ENCODE measurements at regions not wholly inside any gene's neighbourhood (a gene's known extent, or its start where the extent isn't known, plus 50 kb on each side); places are given as distances from the start of the nearest gene placed in this dataset.

DNA sequence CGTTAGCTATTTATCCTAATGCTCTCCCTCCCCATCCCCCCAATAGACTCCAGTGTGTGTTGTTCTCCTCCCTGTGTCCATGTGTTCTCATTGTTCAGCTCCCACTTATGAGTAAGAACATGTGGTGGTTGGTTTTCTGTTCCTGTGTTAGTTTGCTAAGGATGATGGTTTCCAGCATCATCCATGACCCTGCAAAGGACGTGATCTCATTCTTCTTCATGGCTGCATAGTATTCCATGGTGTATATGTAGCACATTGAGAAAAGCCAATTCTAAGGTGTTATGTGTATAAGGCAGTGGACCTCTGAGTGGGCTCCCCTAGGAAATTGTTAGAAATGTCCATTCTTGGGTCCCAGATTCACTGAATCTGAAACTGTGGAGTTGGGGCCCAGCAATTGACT lies 103.1 kb upstream of the MYO10 start:
- H3K4me3 ChIP-seq = no peak overlapping the region
- no peak for TF ChIP-seq CTCF (IDR thresholded peaks at IDR 0.05)
- no peak for ATAC-seq

GRCh38 chr5:17042041-17042440 lies 106.0 kb upstream of the MYO10 start:
- H3K27ac ChIP-seq = no peak overlapping the region
- no peaks in the 10 kb centered on the region for H3K27me3 ChIP-seq
- no peak for TF ChIP-seq CTCF (IDR thresholded peaks at IDR 0.05)
- intact Hi-C loops (cut with DNase I) = no loop called here
- H3K4me1 ChIP-seq = peaks cover 0 to 16% (median 0%) of the 10 kb centered on the region in 9 donors
- H3K9me3 ChIP-seq = no peaks in the 10 kb centered on the region
- DNase-seq (no peak), ATAC-seq (no peak)
- no peaks in the 10 kb centered on the region for H3K36me3 ChIP-seq
- no peak overlapping the region for H3K4me3 ChIP-seq
- 81 to 83% methylated on average over 5 of the region's 5 CpGs for WGBS, 2 donors

More for the DNA sequence above, 103.1 kb upstream of the MYO10 start:
- WGBS, 2 donors = 87 to 89% methylated on average over 2 of the region's 2 CpGs
- Histone ChIP-seq H3K36me3 (no peaks in the 10 kb centered on the region), H3K4me1 (peaks cover 0 to 20% (median 0%) of the 10 kb centered on the region in 9 donors), H3K27ac (no peak overlapping the region), H3K9me3 (no peaks in the 10 kb centered on the region), H3K27me3 (no peaks in the 10 kb centered on the region)
- DNase-seq = no peak
- intact Hi-C loops (cut with DNase I) = no loop called here

GRCh38 chr5:17046320-17046719 lies 110.2 kb upstream of the MYO10 start:
- H3K4me1 ChIP-seq = peaks cover 0 to 8% (median 0%) of the 10 kb centered on the region in 9 donors
- no peak overlapping the region for H3K4me3 ChIP-seq
- TF ChIP-seq CTCF (IDR thresholded peaks at IDR 0.05) = no peak
- no peak for DNase-seq
- peak in 1 of 8 donors; percentile 8 for ATAC-seq
- no peaks in the 10 kb centered on the region for H3K9me3 ChIP-seq
- no peaks in the 10 kb centered on the region for H3K27me3 ChIP-seq
- no peak overlapping the region for H3K27ac ChIP-seq
- intact Hi-C loops (cut with DNase I) = no loop called here
- no peaks in the 10 kb centered on the region for H3K36me3 ChIP-seq

DNA sequence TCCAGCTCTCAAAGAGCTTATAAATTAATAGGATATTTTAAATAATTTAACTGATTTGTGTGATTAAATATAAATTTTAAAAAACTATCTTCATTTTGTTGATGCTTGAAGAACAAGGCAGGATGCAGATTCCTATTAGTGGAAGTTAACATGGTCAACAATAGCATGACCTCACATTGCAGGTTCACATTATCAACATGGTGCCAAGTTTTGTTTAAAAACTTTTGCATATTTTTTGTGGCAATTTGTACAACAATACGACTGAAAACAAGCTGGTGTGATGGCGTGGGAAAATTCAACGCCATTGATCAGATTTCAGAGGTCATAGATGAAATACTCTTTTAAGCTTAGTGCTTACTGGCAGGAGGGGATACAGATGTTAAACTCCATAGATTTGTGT lies 114.1 kb upstream of the MYO10 start:
- DNase-seq (no peak), ATAC-seq (peak in 1 of 8 donors; percentile 30)
- TF ChIP-seq CTCF (IDR thresholded peaks at IDR 0.05) = no peak
- H3K36me3 ChIP-seq = no peaks in the 10 kb centered on the region
- no peak overlapping the region for H3K4me3 ChIP-seq
- 58 to 77% methylated on average over 3 of the region's 3 CpGs for WGBS, 2 donors
- no peaks in the 10 kb centered on the region for H3K9me3 ChIP-seq
- peak overlapping the region in 3 of 10 donors; percentile 27 to 61 (median 51) for H3K27ac ChIP-seq
- H3K4me1 ChIP-seq = peaks cover 0 to 8% (median 0%) of the 10 kb centered on the region in 9 donors
- no peaks in the 10 kb centered on the region for H3K27me3 ChIP-seq
- intact Hi-C loops (cut with DNase I) = no loop called here

Measured in heart right ventricle (tissue), 16 donors.